ENCODE measurements at regions not wholly inside any gene's neighbourhood (a gene's known extent, or its start where the extent isn't known, plus 50 kb on each side); places are given as distances from the start of the nearest gene placed in this dataset.

GRCh38 chr6:148200293-148200692 lies 142.3 kb upstream of the SASH1 start:
- TF ChIP-seq, protein P1, sequence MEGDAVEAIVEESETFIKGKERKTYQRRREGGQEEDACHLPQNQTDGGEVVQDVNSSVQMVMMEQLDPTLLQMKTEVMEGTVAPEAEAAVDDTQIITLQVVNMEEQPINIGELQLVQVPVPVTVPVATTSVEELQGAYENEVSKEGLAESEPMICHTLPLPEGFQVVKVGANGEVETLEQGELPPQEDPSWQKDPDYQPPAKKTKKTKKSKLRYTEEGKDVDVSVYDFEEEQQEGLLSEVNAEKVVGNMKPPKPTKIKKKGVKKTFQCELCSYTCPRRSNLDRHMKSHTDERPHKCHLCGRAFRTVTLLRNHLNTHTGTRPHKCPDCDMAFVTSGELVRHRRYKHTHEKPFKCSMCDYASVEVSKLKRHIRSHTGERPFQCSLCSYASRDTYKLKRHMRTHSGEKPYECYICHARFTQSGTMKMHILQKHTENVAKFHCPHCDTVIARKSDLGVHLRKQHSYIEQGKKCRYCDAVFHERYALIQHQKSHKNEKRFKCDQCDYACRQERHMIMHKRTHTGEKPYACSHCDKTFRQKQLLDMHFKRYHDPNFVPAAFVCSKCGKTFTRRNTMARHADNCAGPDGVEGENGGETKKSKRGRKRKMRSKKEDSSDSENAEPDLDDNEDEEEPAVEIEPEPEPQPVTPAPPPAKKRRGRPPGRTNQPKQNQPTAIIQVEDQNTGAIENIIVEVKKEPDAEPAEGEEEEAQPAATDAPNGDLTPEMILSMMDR (IDR thresholded peaks at IDR 0.05; ENCODE audit: low read depth, low read length): no peak
- no peak overlapping the region for H3K4me3 ChIP-seq (ENCODE audit: low read depth, low read length)

- H3K4me3 ChIP-seq (ENCODE audit: low read depth, low read length): no peak overlapping the region
- TF ChIP-seq, protein P1 (IDR thresholded peaks at IDR 0.05; ENCODE audit: low read depth, low read length): no peak
These were observed 141.9 kb upstream of the SASH1 start for GRCh38 chr6:148200781-148201180.

DNA sequence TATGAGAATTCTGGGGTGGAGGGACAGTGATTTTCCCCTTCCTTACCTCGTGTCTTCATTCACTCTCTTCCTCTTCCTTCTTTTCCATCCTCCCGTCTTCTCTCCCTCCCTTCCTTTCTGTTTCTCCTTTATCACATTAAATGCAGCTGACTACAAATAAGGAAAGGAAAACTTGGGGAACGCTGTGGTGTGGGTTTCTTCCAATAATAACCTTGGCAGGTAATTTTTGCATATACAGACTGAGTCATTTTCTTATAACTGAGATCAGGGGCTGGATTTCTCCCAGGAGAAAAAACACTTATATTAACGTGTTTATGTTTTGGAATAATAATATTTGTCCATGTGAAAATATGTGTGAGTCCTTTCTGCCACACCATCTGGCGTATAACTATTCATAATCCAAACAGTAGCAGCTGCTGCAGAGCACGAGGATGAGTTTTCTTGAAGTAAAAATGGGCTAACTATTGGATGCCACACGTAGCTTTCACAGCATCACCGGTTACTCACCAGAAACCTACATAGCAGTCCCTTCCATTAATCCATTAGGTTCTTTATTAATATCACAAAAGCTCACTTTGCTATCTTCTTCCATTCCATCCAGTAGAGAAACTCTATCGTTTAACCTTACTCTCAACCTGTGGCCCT lies 139.2 kb upstream of the SASH1 start:
- TF ChIP-seq, protein P1 (IDR thresholded peaks at IDR 0.05; ENCODE audit: low read depth, low read length): no peak
- H3K4me3 ChIP-seq (ENCODE audit: low read depth, low read length): no peak overlapping the region

DNA sequence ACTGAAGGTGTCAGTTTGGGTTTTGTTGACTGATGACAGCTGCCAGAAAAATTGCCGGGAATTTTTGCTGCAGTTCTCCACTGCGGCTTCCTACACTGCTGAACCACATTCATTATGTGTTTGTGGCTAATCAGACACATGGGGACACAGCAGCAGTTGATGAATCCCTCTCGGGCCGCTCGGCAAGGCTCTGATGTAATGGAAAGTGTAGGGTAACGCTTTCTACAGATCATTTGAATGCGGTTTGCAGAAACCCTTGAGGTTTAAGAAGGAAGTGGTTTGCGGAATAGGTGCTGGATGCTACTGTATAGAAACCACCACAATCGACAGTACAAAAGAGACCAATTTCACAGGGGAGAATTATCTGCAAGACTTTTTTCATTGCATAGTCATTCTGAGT lies 138.7 kb upstream of the SASH1 start:
- no peak overlapping the region for H3K4me3 ChIP-seq (ENCODE audit: low read depth, low read length)

GRCh38 chr6:148208298-148208697 lies 134.3 kb upstream of the SASH1 start:
- TF ChIP-seq, protein P1 (IDR thresholded peaks at IDR 0.05; ENCODE audit: low read depth, low read length): no peak
- no peak overlapping the region for H3K4me3 ChIP-seq (ENCODE audit: low read depth, low read length)

More for the DNA sequence above, 138.7 kb upstream of the SASH1 start:
- TF ChIP-seq, protein P1 (IDR thresholded peaks at IDR 0.05; ENCODE audit: low read depth, low read length): no peak

GRCh38 chr6:148211777-148212324 lies 130.8 kb upstream of the SASH1 start:
- no peak overlapping the region for H3K4me3 ChIP-seq (ENCODE audit: low read depth, low read length)
- TF ChIP-seq, protein P1 (IDR thresholded peaks at IDR 0.05; ENCODE audit: low read depth, low read length): no peak

DNA sequence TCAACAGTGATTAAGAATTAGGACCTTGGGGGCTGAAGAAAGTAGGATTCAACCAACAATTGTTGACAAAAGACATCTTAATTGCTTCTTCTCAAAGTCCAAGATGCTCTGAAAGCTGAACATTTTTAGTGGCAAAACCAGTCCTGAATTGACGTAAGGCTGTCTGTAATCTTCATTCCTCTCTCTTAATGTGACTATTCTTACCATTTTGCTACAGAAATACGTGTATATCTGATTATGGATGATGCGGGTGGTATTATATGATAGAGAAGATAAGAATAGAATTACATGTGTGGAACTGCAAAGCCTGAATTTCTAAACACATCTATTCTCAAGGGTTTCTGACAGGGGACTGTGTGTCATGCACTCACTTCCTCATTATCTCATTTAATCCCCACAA lies 130.3 kb upstream of the SASH1 start:
- TF ChIP-seq, protein P1 (IDR thresholded peaks at IDR 0.05; ENCODE audit: low read depth, low read length): no peak

More for the DNA sequence above, 130.3 kb upstream of the SASH1 start:
- H3K4me3 ChIP-seq (ENCODE audit: low read depth, low read length): no peak overlapping the region

All from WI38 (cell line).